ENCODE measurements at regions not wholly inside any gene's neighbourhood (a gene's known extent, or its start where the extent isn't known, plus 50 kb on each side); places are given as distances from the start of the nearest gene placed in this dataset.

DNA sequence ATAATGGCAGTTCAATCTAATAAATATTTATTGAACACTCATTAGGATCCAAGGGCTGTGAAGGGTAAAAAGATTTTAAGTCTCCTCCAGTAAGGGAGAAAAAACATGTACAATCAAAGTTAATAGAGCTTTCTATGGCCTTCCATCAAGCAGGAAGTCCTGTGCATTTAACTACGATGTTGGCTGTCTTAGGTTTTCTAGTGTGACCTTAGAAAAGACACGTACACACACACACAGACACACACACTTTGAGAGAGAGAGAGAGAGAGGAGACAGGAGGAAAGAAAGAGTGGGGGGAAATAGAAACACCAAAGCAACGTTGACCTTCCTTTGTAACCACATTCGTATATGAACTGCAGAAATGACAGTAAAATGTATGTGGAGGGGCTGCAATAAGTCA lies 126.1 kb upstream of the TMC3 start:
- intact Hi-C loops (cut with DNase I; ENCODE audit: low total_unique reads): no loop called here
- Histone ChIP-seq H3K4me1 (no peaks in the 10 kb centered on the region), H3K27me3 (no peaks in the 10 kb centered on the region), H3K9me3 (no peaks in the 10 kb centered on the region), H3K27ac (no peak overlapping the region), H3K4me3 (no peak overlapping the region), H3K36me3 (no peaks in the 10 kb centered on the region)
- no peak for DNase-seq (ENCODE audit: low spot score in 2 of 2)
- TF ChIP-seq POLR2AphosphoS5 (IDR thresholded peaks at IDR 0.05): no peak
- TF ChIP-seq POLR2A (IDR thresholded peaks at IDR 0.05): no peak
- TF ChIP-seq, protein P1, sequence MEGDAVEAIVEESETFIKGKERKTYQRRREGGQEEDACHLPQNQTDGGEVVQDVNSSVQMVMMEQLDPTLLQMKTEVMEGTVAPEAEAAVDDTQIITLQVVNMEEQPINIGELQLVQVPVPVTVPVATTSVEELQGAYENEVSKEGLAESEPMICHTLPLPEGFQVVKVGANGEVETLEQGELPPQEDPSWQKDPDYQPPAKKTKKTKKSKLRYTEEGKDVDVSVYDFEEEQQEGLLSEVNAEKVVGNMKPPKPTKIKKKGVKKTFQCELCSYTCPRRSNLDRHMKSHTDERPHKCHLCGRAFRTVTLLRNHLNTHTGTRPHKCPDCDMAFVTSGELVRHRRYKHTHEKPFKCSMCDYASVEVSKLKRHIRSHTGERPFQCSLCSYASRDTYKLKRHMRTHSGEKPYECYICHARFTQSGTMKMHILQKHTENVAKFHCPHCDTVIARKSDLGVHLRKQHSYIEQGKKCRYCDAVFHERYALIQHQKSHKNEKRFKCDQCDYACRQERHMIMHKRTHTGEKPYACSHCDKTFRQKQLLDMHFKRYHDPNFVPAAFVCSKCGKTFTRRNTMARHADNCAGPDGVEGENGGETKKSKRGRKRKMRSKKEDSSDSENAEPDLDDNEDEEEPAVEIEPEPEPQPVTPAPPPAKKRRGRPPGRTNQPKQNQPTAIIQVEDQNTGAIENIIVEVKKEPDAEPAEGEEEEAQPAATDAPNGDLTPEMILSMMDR (IDR thresholded peaks at IDR 0.05): no peak

DNA sequence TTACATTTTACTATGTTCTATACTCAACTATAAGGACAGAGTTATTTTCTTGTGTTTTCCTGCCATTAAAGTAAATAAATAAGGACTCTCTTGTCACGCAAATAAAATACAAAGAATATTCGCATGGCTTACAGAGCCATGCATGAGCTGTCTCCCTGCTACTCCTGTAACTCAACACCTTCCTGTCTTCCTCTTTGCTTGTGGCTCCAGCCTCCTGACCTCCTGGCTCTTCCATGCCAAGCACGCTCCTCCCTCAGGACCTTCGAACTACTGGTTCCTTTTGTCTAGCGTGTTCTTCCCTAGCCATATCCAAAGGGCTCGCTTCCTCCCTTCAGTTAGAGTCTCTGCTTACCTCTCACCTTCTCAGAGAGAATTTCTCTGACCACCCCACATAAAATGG lies 124.3 kb upstream of the TMC3 start:
- TF ChIP-seq, protein P1 (IDR thresholded peaks at IDR 0.05): no peak
- TF ChIP-seq POLR2AphosphoS5 (IDR thresholded peaks at IDR 0.05): no peak
- TF ChIP-seq POLR2A (IDR thresholded peaks at IDR 0.05): no peak
- no peak for DNase-seq (ENCODE audit: low spot score in 2 of 2)

DNA sequence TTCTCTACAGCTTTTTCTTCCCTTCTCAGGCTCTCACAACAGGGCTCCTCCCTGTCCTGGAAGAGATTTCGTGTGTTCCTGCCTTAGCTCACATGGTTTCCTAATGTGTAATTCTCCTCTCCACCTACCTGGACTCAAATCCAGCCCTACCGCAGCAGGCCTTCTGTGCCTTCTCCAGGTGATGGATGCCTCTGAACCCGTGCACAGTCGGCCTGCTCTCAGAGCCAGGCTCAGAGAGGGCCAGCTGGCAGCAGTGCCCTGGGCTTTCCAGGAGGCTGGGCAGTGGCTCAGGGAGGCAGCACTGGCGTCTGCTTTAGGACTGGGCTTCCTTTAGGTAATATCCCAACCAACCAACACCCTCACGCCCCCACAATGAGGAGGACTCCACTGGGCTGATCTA lies 123.2 kb upstream of the TMC3 start:
- DNase-seq (ENCODE audit: low spot score in 2 of 2): no peak
- H3K9me3 ChIP-seq: no peaks in the 10 kb centered on the region
- no peaks in the 10 kb centered on the region for H3K27me3 ChIP-seq
- TF ChIP-seq, protein P1 (IDR thresholded peaks at IDR 0.05): no peak
- TF ChIP-seq POLR2A (IDR thresholded peaks at IDR 0.05) (no peak), POLR2AphosphoS5 (IDR thresholded peaks at IDR 0.05) (no peak)
- no peak overlapping the region for H3K27ac ChIP-seq
- intact Hi-C loops (cut with DNase I; ENCODE audit: low total_unique reads): no loop called here
- no peak overlapping the region for H3K4me3 ChIP-seq
- H3K36me3 ChIP-seq: no peaks in the 10 kb centered on the region
- no peaks in the 10 kb centered on the region for H3K4me1 ChIP-seq

More for the DNA sequence above, 124.3 kb upstream of the TMC3 start:
- H3K27me3 ChIP-seq: no peaks in the 10 kb centered on the region
- H3K4me3 ChIP-seq: no peak overlapping the region
- H3K9me3 ChIP-seq: no peaks in the 10 kb centered on the region
- intact Hi-C loops (cut with DNase I; ENCODE audit: low total_unique reads): no loop called here
- no peak overlapping the region for H3K27ac ChIP-seq
- H3K36me3 ChIP-seq: no peaks in the 10 kb centered on the region
- no peaks in the 10 kb centered on the region for H3K4me1 ChIP-seq

DNA sequence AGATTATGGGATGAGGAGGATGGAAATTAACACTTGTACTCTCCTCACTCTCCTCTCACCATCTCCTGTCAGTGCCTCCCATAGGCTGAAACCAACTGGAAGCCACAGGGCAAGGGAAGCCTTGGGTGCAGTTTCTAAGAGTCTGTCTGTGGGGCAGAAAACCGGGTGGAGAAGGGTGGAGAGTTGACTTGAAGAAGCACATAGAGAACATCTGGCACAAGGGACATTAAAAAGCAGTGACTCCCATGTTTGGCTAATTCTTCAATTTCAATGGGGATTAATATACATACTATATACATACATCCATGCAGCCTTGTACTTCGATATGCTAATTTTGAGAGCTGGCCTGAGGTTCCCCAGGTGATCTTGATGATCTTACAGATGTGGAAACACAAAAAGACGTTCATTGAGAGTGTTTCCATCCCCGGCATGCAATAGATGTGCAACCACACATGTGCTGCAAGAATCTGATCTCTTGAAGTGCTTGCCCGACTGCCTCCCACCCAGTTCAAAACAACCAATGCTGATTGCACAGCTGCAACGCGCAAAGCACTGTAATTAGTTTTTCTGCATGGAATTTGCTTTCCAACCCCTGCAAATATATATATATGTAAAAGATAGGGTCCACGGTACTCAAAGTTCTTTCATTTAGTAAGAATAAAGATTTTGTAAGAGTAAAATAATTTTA lies 121.9 kb upstream of the TMC3 start:
- Histone ChIP-seq H3K27ac (no peak overlapping the region), H3K27me3 (no peaks in the 10 kb centered on the region), H3K9me3 (no peaks in the 10 kb centered on the region), H3K36me3 (no peaks in the 10 kb centered on the region), H3K4me3 (no peak overlapping the region), H3K4me1 (no peaks in the 10 kb centered on the region)
- intact Hi-C loops (cut with DNase I; ENCODE audit: low total_unique reads): no loop called here
- TF ChIP-seq, protein P1 (IDR thresholded peaks at IDR 0.05): no peak
- no peak for DNase-seq (ENCODE audit: low spot score in 2 of 2)

DNA sequence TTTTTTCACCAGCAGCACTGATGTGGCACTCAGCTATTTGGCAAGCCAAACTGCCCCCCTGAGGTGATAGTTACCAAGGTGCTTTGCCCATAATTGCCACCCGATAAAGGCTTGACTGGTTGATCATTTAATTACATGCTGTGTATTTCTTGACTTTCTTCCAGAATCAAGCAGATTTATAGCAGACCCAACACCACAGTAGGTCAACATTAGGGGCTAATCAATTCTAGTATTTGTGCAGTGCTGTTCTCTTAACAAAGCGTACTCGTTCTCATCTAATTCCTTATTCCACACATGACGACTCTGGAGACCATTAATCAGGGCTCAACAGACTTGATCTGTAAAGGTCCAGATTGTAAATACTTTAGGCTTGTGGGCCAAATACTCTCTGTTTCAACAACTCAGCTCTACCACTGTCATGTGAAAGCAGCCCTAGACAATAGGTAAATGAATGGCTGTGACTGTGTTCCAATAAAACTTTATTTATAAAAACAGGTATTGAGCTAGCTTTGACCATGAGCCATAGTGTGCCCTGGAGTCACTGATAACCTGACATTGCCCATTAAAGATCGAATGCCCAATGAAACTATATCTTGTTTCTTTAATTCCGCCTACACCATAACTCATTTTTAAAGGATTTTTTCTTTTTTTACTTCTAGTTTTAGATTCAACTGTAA lies 119.1 kb upstream of the TMC3 start:
- Histone ChIP-seq H3K9me3 (no peaks in the 10 kb centered on the region), H3K36me3 (no peaks in the 10 kb centered on the region), H3K27me3 (no peaks in the 10 kb centered on the region), H3K27ac (no peak overlapping the region), H3K4me3 (no peak overlapping the region), H3K4me1 (no peaks in the 10 kb centered on the region)
- no peak for DNase-seq (ENCODE audit: low spot score in 2 of 2)
- TF ChIP-seq POLR2AphosphoS5 (IDR thresholded peaks at IDR 0.05): no peak
- TF ChIP-seq, protein P1 (IDR thresholded peaks at IDR 0.05): no peak
- TF ChIP-seq POLR2A (IDR thresholded peaks at IDR 0.05): no peak
- intact Hi-C loops (cut with DNase I; ENCODE audit: low total_unique reads): no loop called here

Measured in breast epithelium (tissue), 4 donors.